ENCODE measurements at regions not wholly inside any gene's neighbourhood (a gene's known extent, or its start where the extent isn't known, plus 50 kb on each side); places are given as distances from the start of the nearest gene placed in this dataset.

GRCh38 chr4:59387759-59388758 is 1812.1 kb upstream of the ADGRL3 start:
- no peak for TF ChIP-seq CTCF (IDR thresholded peaks at IDR 0.05; ENCODE audit: insufficient read depth, low read depth, low read length)
- TF ChIP-seq EZH2 (IDR thresholded peaks at IDR 0.05; ENCODE audit: insufficient read depth, low read length), result no peak

Measured in astrocyte (in vitro differentiated cells and primary cell).